HG02759 (cell line): ENCODE measurements at regions not wholly inside any gene's neighbourhood (a gene's known extent, or its start where the extent isn't known, plus 50 kb on each side); places are given as distances from the start of the nearest gene placed in this dataset.

Experiments
- ATAC-seq: cut with Tn5 transposase; IDR thresholded peaks from one replicate; pipeline ENCODE4 v1.9.1; 2021; ENCODE audit warnings: mild to moderate bottlenecking, moderate library complexity; ENCODE audit not compliant: unreplicated experiment

- ATAC-seq = no peak
Observed at GRCh38 chr4:138927072-138927471, 88.5 kb upstream of the NOCT start.

- no peak for ATAC-seq
Observed at GRCh38 chr4:138925495-138925894, 90.1 kb upstream of the NOCT start.

DNA sequence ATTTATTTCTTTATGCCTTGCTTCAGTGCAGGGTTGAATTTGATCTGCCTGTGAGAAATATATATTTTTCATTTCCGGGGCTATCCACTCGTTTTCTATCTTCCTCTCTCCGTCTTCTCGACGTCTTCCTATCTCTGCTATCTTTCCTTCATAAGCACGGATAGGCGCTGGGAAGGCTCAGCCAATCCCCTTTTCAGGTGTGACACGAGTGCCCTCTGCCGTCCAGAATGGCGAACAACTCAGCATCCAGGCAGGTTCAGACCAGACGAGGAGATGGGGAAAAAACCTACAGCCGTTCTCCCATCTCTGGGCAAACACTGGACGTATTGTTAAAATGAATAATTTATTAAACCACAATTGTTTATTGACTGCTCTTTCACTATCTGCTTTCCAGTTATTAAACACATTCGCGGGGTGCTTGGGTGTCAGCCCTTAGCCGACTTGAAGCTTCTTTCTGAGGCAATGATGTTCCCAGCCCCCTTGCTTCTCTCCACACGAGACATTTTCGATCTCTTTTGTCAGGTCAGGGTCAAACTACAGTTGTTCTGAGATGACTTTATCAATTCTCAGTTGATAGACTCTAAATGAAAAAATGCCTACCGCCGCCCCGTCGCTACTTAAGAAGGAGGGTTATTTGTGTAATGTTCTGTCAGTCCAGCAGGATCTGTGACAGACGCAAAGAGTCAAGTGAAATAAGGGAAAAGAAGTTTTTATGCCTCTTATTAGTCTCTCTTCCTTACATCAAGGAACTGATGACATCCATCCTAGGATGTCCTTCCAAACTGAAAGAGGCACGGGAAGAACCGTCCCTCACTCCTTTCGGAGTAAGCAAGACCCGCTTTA, 96.3 kb upstream of the NOCT start:
- peak; percentile 83 for ATAC-seq

DNA sequence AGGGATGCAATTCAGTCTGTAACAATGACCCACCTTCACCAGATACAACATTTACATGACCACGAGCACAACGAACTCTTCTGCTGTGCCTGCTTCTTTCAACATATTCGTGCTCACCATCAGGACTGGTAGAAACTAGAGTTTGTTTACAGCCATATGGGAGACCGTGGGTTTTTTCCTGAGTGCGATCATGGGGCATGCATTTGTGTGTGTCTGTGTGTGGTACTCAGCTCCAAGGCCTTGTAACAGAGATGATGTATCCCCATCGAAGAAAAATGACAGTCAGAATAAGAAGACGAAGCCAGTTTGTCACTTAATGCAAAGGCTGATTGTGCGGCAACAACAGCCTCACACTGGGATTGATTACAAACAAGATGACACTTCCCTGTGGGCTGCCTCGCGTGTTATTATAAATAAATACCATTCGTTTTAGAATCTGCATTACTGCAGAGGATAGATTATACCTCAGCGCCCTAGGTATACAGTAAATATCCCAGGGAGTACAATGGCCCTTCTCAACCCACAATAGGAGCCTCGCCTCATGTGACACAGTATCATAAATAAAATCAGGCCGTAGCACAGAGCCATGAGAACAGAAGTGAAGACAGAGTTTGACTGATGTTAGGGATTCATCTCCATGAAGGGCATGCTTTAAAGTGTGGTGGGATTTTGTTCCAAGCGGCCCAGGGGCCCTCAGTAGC, 97.3 kb upstream of the NOCT start:
- no peak for ATAC-seq

- no peak for ATAC-seq
Observed at GRCh38 chr4:138916763-138917162, 98.8 kb upstream of the NOCT start.

DNA sequence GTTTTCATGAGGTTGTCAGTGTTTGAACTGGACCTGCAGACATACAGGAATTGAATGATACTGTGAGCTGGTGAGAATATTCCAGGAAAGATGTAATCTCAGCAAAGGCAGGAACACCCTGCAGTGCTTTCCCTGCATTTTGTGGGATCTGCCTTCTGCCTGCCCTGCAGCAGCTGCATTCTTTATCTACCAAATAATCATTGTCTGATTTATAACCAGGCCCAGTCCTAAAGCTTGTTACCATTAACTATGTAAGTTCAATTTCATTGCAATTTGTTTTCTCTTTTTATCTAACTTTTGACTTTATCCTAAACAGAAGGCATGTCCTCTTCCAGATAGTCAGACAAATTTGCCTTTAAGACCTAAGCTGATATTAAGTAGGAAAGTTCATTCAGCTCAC, 99.8 kb upstream of the NOCT start:
- no peak for ATAC-seq

- ATAC-seq = no peak
Observed at GRCh38 chr4:138912704-138913340, 102.8 kb upstream of the NOCT start.

- ATAC-seq = no peak
Observed at GRCh38 chr4:138911909-138912703, 103.5 kb upstream of the NOCT start.

- ATAC-seq = no peak
Observed at GRCh38 chr4:138910914-138911336, 104.7 kb upstream of the NOCT start.

- no peak for ATAC-seq
Observed at GRCh38 chr4:138910195-138910913, 105.2 kb upstream of the NOCT start.

DNA sequence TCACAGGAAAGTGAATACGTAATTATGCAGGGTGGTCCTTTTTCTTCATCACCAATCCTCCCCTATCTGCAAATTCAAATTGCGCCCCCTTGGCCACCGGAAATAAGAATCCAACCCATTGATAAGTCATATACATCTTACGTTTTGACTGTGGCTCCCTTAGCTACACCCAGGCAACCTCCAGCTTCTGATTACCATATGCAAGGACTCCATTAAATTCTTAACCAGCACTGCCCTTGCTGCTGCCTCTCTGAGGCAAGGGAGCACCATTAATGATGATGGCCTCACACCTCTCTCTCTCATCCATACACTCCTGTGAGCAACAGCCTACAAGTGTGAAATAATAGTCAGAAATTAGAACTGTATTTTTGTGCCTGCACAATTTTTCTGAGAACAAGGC, 106.0 kb upstream of the NOCT start:
- no peak for ATAC-seq

GRCh38 chr4:138908134-138908533, 107.4 kb upstream of the NOCT start:
- ATAC-seq = no peak

- ATAC-seq = no peak
Observed at GRCh38 chr4:138907174-138907573, 108.4 kb upstream of the NOCT start.

GRCh38 chr4:138904793-138905192, 110.8 kb upstream of the NOCT start:
- ATAC-seq = no peak

DNA sequence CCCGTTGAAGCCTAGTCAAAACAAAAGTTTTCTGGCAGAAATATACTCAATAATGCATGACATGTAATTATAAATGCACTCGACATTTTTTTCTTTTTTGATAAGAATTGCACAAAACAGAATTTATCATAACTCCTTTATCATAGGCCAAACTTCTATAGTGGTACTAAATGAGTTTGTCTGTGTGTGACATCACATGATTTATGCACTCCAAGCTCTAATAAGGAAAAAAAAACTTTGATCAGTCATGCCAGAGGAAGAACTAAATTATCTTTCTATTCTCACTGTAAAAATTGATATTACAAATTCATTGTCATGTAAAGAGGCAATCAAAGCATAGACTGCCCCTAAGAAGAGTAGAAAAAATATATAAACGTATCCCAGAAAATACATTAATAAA, 112.4 kb upstream of the NOCT start:
- no peak for ATAC-seq

DNA sequence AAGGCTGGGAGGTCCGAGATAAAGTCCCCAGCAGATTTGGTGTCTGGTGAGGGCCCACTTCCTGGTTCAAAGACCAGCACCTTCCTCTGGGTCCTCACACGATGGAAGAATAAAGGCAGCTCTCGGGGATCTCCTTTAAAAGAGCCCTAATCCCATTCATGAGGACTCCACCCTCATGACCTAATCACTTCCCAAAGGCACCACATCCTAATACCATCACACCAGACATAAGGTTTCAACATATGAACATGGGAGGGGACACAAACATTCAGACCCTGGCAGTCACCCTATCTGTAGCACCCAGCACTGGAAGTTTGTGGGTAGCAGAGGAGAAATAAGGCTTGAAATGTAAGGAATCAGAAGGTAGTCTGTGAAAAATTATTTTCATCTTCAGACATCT, 112.9 kb upstream of the NOCT start:
- ATAC-seq = no peak

GRCh38 chr4:138901177-138901576, 114.4 kb upstream of the NOCT start:
- no peak for ATAC-seq

- ATAC-seq = no peak
Observed at GRCh38 chr4:138899999-138900398, 115.6 kb upstream of the NOCT start.

GRCh38 chr4:138898282-138898681, 117.3 kb upstream of the NOCT start:
- ATAC-seq = no peak

DNA sequence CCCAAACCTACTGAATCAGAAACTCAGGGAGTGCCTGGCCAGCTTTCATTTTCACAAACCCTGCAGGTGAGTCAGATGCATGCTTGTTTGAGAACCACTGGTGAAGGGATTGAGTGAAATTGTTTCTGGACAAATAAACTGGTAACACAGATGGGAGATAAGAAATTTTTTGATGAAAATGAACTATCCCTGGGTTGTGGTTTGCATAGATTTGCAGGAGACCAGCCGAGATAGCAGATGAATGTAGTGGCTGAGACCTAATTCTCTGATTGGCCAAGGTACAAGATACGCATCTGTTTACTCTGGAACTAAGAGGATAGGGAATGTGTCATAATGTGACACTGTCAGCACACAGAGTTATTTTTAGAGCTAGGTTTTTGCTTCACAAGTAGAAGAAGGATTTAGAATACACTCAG, 117.8 kb upstream of the NOCT start:
- ATAC-seq = no peak
